HepG2 (cell line): ENCODE measurements at regions not wholly inside any gene's neighbourhood (a gene's known extent, or its start where the extent isn't known, plus 50 kb on each side); places are given as distances from the start of the nearest gene placed in this dataset.
A peak's percentile ranks its signal among the peaks of the same experiment; 100 is the strongest.

Experiments
- ATAC-seq: fragments of 200-7000 bp; cut with Tn5 transposase; 3 replicates; pipeline ENCODE4 v1.9.1; 2020; ENCODE audit warnings: mild to moderate bottlenecking, moderate library complexity
- BruUV-seq: library from RNA; stranded (reverse); fragments of 400-500 nt; replicated peaks from 2 replicates; lab custom pipeline; 2021; lab: Mats Ljungman, UMichigan
- CTCF ChIA-PET: fragments of 300-600 bp; formaldehyde crosslinking; extraction: SDS; loops from one replicate; lab custom pipeline; 2021; ENCODE audit warnings: low total read pairs, inconsistent platforms, low intra/inter-chr PET ratio; lab: Yijun Ruan, JAX
- POLR2A ChIA-PET: fragments of 350-600 bp; sonication (Branson Sonifier 250); formaldehyde crosslinking; loops from one replicate; lab custom pipeline; 2020; ENCODE audit warnings: antibody characterized with exemption, inconsistent platforms; lab: Yijun Ruan, JAX
- DNase-seq: peaks from one replicate; pipeline ENCODE4 v3.0.0-alpha.2; 2015; ENCODE audit warnings: low spot score
- FAIRE-seq: peaks from 3 replicates; lab custom pipeline; 2011; peaks lifted over from hg19 to GRCh38; lab: Jason Lieb, UNC
- H2AFZ ChIP-seq: one replicate; pipeline ENCODE4 v1.6.1; 2011; ENCODE audit warnings: low read length, inconsistent platforms
- H3K27ac ChIP-seq: fragments of 300-600 bp; 3 replicates; pipeline ENCODE4 v1.8.0; 2011; ENCODE audit warnings: mixed run types, mild to moderate bottlenecking, mixed read lengths, low read length, inconsistent platforms; ENCODE audit not compliant: insufficient read depth; ENCODE audit errors: extremely low read length
- H3K27me3 ChIP-seq, 2 experiments: fragments of 200-600 bp in 1 of 2; 2 replicates in 1 of 2; 3 replicates in 1 of 2; pipeline versions ENCODE4 v1.6.0 to v1.8.0; 2011; ENCODE audit warnings: low read length in 2 of 2, mild to moderate bottlenecking in 2 of 2, moderate library complexity in 2 of 2, inconsistent platforms in 1 of 2; ENCODE audit not compliant: insufficient read depth in 2 of 2, control insufficient read depth in 1 of 2
- H3K36me3 ChIP-seq, 2 experiments: fragments of 200-600 bp in 1 of 2; replicated peaks in 1 of 2; 2 replicates in 1 of 2; 3 replicates in 1 of 2; pipeline versions ENCODE4 v1.5.1 to v1.8.0; 2011; ENCODE audit warnings: low read length in 2 of 2, inconsistent platforms in 1 of 2; ENCODE audit not compliant: insufficient read depth in 2 of 2, control insufficient read depth in 1 of 2
- H3K4me1 ChIP-seq: 2 replicates; pipeline ENCODE4 v1.5.1; 2012; ENCODE audit warnings: low read length, inconsistent platforms; ENCODE audit not compliant: insufficient read depth
- H3K4me2 ChIP-seq: 2 replicates; pipeline ENCODE4 v1.6.0; 2011; ENCODE audit warnings: low read depth, low read length, inconsistent platforms
- H3K4me3 ChIP-seq, 3 experiments: fragments of 200-600 bp in 1 of 3; sonication (generic), shearing (Covaris generic) in 1 of 3; replicated peaks in 1 of 3; 2 replicates each; pipeline ENCODE4 v1.5.1; 2011 to 2016; ENCODE audit warnings: low read length in 3 of 3, inconsistent platforms in 2 of 3, low read depth in 2 of 3, mild to moderate bottlenecking in 2 of 3, control low read depth in 1 of 3, mixed read lengths in 1 of 3; ENCODE audit not compliant: insufficient read depth in 1 of 3
- H3K79me2 ChIP-seq: one replicate; pipeline ENCODE4 v1.6.1; 2011; ENCODE audit warnings: low read length, inconsistent platforms; ENCODE audit not compliant: insufficient read depth
- H3K9ac ChIP-seq: 2 replicates; pipeline ENCODE4 v1.6.0; 2011; ENCODE audit warnings: mild to moderate bottlenecking, low read depth, low read length, inconsistent platforms; ENCODE audit not compliant: insufficient read depth
- H3K9me3 ChIP-seq: 2 replicates; pipeline ENCODE4 v1.5.1; 2012; ENCODE audit warnings: mild to moderate bottlenecking, low read length
- H4K20me1 ChIP-seq: 2 replicates; pipeline ENCODE4 v1.6.0; 2011; ENCODE audit warnings: inconsistent platforms, mild to moderate bottlenecking, low read length, moderate library complexity; ENCODE audit not compliant: insufficient read depth
- ATF7 ChIP-seq, 2 experiments: fragments of 450-650 bp in 1 of 2; sonication (generic) in 1 of 2; formaldehyde crosslinking in 1 of 2; IDR thresholded peaks; 2 replicates each; pipeline versions ENCODE4 v1.4.0 to v1.6.1; 2016 to 2020; ENCODE audit warnings: antibody characterized with exemption in 1 of 2, mild to moderate bottlenecking in 1 of 2, missing genetic modification reagents in 1 of 2
- DMTF1 ChIP-seq: sonication (generic); formaldehyde crosslinking; IDR thresholded peaks from 2 replicates; pipeline ENCODE4 v1.4.0; 2020; ENCODE audit warnings: mild to moderate bottlenecking, missing genetic modification reagents
- EZH2 ChIP-seq: conservative IDR thresholded peaks from 2 replicates; pipeline ENCODE4 v1.6.1; 2012; ENCODE audit warnings: mild to moderate bottlenecking, low read depth, low read length, moderate library complexity
- FOXA1 ChIP-seq, 2 experiments: fragments of 450-650 bp in 1 of 2; sonication (generic) in 1 of 2; formaldehyde crosslinking in 1 of 2; IDR thresholded peaks; 2 replicates each; pipeline versions ENCODE4 v1.4.0 to v1.6.1; 2016 to 2020; ENCODE audit warnings: missing genetic modification reagents in 1 of 2
- MAFK ChIP-seq, 2 experiments: IDR thresholded peaks in 1 of 2; conservative IDR thresholded peaks in 1 of 2; 2 replicates each; pipeline ENCODE4 v1.6.1; 2011; ENCODE audit warnings: improper control_type of control experiment in 2 of 2, low read length in 2 of 2
- NFYC ChIP-seq: IDR thresholded peaks from 2 replicates; pipeline ENCODE4 v1.6.1; 2016; ENCODE audit warnings: missing genetic modification reagents, missing compliant biosample characterization
- PHB2 ChIP-seq: fragments of 450-650 bp; IDR thresholded peaks from 2 replicates; pipeline ENCODE4 v1.6.1; 2018; ENCODE audit not compliant: partially characterized antibody
- TP53 ChIP-seq: sonication (generic); formaldehyde crosslinking; conservative IDR thresholded peaks from 2 replicates; pipeline ENCODE4 v1.4.0; 2020; ENCODE audit warnings: missing genetic modification reagents
- ZBTB14 ChIP-seq: sonication (generic); formaldehyde crosslinking; IDR thresholded peaks from 2 replicates; pipeline ENCODE4 v1.4.0; 2020; ENCODE audit warnings: missing genetic modification reagents
- ZNF20 ChIP-seq: sonication (generic); formaldehyde crosslinking; IDR thresholded peaks from 2 replicates; pipeline ENCODE4 v1.4.0; 2020; ENCODE audit warnings: mild to moderate bottlenecking, moderate library complexity, missing genetic modification reagents
- ZNF350 ChIP-seq: sonication (generic); formaldehyde crosslinking; IDR thresholded peaks from 2 replicates; pipeline ENCODE4 v1.4.0; 2020; ENCODE audit warnings: mild to moderate bottlenecking, low read depth, missing genetic modification reagents, borderline replicate concordance
- ZNF605 ChIP-seq: sonication (generic); formaldehyde crosslinking; IDR thresholded peaks from 2 replicates; pipeline ENCODE4 v1.8.0; 2022; ENCODE audit warnings: mild to moderate bottlenecking, missing genetic modification reagents
- whole genome bisulfite sequencing: methylation state at CpG from one replicate; pipeline ENCODE4 v1.1.6; 2017; ENCODE audit warnings: low lambda C conversion rate; 5-methylcytosine and 5-hydroxymethylcytosine counted together
- in situ Hi-C: cut with HindIII; loops from 2 replicates; pipeline ENCODE4 v1.10.0; 2017; ENCODE audit warnings: low pct_unique_long_range_greater_than_20kb; ENCODE audit not compliant: extremely low pct_ligation_motif_present
- intact Hi-C: fragments of 100-400 bp; cut with micrococcal nuclease; formaldehyde crosslinking; loops from one replicate; pipeline ENCODE4 v1.10.0; 2022; ENCODE audit not compliant: unreplicated experiment
- TF ChIP-seq, protein P1 (sequence below): sonication (generic); formaldehyde crosslinking; IDR thresholded peaks from 2 replicates; pipeline ENCODE4 v1.4.0; 2020; ENCODE audit warnings: missing genetic modification reagents
- TF ChIP-seq, protein P2 (sequence below): sonication (generic); formaldehyde crosslinking; IDR thresholded peaks from 2 replicates; pipeline ENCODE4 v1.4.0; 2020; ENCODE audit warnings: mild to moderate bottlenecking, low read depth, missing genetic modification reagents

GRCh38 chr2:168316073-168316440 lies 68.7 kb upstream of the STK39 start:
- ChIA-PET CTCF (no interaction called here), POLR2A (no interaction called here)
- no peak for TF ChIP-seq DMTF1 (CRISPR knock-in tag)
- peak; percentile 36; the same call in 1 of the 2 replicates for TF ChIP-seq ATF7 (IDR thresholded peaks at IDR 0.05)
- TF ChIP-seq ATF7 (CRISPR knock-in tag; IDR thresholded peaks at IDR 0.05) = no peak
- no peak for ATAC-seq
- Histone ChIP-seq H4K20me1 (no peaks in the 10 kb centered on the region), H3K27me3 (no peaks in the 10 kb centered on the region), H3K4me3 (no peak overlapping the region), H2AFZ (no peak overlapping the region), H3K9me3 (no peaks in the 10 kb centered on the region), H3K4me1 (no peaks in the 10 kb centered on the region), H3K4me2 (no peak overlapping the region), H3K79me2 (no peaks in the 10 kb centered on the region), H3K27ac (no peak overlapping the region), H3K36me3 (no peaks in the 10 kb centered on the region), H3K9ac (no peak overlapping the region)
- intact Hi-C loops = no loop called here
- in situ Hi-C loops = no loop called here
- FAIRE-seq = no peak
- DNase-seq = no peak
- BruUV-seq = no TSS peak

DNA sequence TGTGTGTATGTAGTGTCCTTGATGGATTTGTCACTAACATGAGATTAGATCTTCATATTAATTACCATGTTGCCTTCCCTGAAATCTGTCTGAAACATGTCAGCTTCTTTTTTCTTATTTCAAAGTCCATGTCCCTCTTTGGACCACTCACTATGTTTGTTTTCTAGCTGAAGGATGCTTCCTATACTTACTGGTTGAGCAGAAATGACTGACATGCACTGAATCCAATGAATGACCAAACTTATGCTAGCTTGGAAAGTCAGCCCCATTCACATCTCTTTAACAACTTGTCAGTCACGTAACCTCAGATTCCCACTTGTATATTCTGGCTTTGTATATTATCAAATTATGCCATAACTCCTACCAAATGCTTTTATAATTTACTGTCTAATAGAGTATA lies 69.9 kb upstream of the STK39 start:
- BruUV-seq = no TSS peak
- H3K4me3 ChIP-seq = no peak overlapping the region
- no peaks in the 10 kb centered on the region for H3K79me2 ChIP-seq
- DNase-seq = no peak
- 16% methylated on average over 1 of the region's 1 CpG for WGBS
- no peaks in the 10 kb centered on the region for H3K36me3 ChIP-seq
- H4K20me1 ChIP-seq = no peaks in the 10 kb centered on the region
- intact Hi-C loops (no loop called here), in situ Hi-C loops (no loop called here)
- H3K27ac ChIP-seq = no peak overlapping the region
- H3K9ac ChIP-seq = no peak overlapping the region
- 0 out of 5 replicates have a peak, but pooled peaks cover 0 to 3% of the 10 kb centered on the region in 2 experiments for H3K27me3 ChIP-seq
- FAIRE-seq = no peak
- POLR2A ChIA-PET = no interaction called here
- H3K9me3 ChIP-seq = no peaks in the 10 kb centered on the region
- no peaks in the 10 kb centered on the region for H3K4me1 ChIP-seq
- CTCF ChIA-PET = no interaction called here
- no peak overlapping the region for H2AFZ ChIP-seq
- no peak overlapping the region for H3K4me2 ChIP-seq
- no peak for ATAC-seq
- TF ChIP-seq TP53 (no peak), ZNF350 (CRISPR knock-in tag) (no peak), ZNF20 (CRISPR knock-in tag) (no peak), PHB2 (no peak), MAFK (conservative IDR thresholded peaks at IDR 0.05 in 1 of 2, IDR thresholded peaks at IDR 0.05 in 1 of 2; ENCODE audit: low read length in 2 of 2) (no peak), ZNF605 (no peak), NFYC (no peak), EZH2 (no peak), ZBTB14 (CRISPR knock-in tag) (no peak), FOXA1 (IDR thresholded peaks at IDR 0.05) (no peak), FOXA1 (CRISPR knock-in tag; IDR thresholded peaks at IDR 0.05) (no peak)
- TF ChIP-seq, protein P1, sequence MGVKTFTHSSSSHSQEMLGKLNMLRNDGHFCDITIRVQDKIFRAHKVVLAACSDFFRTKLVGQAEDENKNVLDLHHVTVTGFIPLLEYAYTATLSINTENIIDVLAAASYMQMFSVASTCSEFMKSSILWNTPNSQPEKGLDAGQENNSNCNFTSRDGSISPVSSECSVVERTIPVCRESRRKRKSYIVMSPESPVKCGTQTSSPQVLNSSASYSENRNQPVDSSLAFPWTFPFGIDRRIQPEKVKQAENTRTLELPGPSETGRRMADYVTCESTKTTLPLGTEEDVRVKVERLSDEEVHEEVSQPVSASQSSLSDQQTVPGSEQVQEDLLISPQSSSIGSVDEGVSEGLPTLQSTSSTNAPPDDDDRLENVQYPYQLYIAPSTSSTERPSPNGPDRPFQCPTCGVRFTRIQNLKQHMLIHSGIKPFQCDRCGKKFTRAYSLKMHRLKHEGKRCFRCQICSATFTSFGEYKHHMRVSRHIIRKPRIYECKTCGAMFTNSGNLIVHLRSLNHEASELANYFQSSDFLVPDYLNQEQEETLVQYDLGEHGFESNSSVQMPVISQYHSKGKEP (CRISPR knock-in tag) = no peak
- TF ChIP-seq, protein P2, sequence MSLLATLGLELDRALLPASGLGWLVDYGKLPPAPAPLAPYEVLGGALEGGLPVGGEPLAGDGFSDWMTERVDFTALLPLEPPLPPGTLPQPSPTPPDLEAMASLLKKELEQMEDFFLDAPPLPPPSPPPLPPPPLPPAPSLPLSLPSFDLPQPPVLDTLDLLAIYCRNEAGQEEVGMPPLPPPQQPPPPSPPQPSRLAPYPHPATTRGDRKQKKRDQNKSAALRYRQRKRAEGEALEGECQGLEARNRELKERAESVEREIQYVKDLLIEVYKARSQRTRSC (CRISPR knock-in tag) = no peak
